GM13977 (cell line): ENCODE measurements at regions not wholly inside any gene's neighbourhood (a gene's known extent, or its start where the extent isn't known, plus 50 kb on each side); places are given as distances from the start of the nearest gene placed in this dataset.

Source experiments
- DNase-seq: peaks from one replicate; pipeline ENCODE4 v3.0.0; 2012; ENCODE audit warnings: low spot score
- in situ Hi-C: fragments of 300-500 bp; cut with MboI; formaldehyde crosslinking; loops from one replicate; pipeline ENCODE4 v1.12.0; 2022; ENCODE audit warnings: low sequenced_read_pairs, low pct_unique_long_range_greater_than_20kb, mixed read lengths, inconsistent platforms; ENCODE audit not compliant: unreplicated experiment
- TF ChIP-seq, protein P1 (sequence below): IDR thresholded peaks from 2 replicates; pipeline ENCODE4 v1.5.1; 2012; ENCODE audit warnings: mild to moderate bottlenecking, control low read depth; ENCODE audit not compliant: insufficient read depth; ENCODE audit errors: extremely low read depth, missing control alignments

DNA sequence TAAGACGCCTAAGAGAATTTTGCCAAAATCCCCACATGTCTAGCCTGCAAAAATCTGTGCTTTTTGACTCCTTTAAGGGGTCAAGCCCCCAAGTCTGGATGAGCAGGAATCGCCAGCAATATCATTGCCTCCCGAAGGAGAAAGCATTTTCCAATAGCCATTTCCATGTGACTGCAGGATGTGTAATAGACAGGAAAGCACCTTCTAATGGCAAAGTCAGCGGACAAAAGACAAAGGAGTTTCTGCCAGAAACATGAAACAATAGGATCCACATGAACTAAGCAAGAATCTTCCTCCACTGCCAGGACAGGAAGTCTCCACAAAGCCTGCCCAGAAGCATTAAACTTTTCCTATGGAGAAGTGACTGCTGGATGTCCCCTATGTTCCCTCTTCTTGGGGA, 177.1 kb upstream of the PCSK5 start:
- in situ Hi-C loops: no loop called here
- TF ChIP-seq, protein P1, sequence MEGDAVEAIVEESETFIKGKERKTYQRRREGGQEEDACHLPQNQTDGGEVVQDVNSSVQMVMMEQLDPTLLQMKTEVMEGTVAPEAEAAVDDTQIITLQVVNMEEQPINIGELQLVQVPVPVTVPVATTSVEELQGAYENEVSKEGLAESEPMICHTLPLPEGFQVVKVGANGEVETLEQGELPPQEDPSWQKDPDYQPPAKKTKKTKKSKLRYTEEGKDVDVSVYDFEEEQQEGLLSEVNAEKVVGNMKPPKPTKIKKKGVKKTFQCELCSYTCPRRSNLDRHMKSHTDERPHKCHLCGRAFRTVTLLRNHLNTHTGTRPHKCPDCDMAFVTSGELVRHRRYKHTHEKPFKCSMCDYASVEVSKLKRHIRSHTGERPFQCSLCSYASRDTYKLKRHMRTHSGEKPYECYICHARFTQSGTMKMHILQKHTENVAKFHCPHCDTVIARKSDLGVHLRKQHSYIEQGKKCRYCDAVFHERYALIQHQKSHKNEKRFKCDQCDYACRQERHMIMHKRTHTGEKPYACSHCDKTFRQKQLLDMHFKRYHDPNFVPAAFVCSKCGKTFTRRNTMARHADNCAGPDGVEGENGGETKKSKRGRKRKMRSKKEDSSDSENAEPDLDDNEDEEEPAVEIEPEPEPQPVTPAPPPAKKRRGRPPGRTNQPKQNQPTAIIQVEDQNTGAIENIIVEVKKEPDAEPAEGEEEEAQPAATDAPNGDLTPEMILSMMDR: no peak
- DNase-seq: no peak

DNA sequence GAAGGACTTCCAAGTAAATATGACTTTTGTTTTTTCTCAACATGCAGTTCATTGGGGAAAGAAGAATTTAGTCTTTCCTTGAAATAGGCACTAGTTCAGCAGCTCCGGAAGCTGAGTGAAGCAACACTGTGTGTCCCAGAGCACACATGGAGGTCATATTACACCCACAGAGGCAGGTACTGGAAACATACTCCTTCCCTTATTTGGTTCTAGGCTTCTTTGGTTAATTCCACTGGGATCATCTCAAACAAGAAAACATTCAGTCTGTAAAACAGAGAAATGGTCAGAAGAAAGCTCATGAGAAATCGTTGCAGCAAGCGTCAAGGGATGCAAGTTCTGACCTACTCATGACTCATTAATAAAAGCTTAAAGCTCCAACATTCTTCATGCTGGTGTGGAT, 175.1 kb upstream of the PCSK5 start:
- DNase-seq: no peak
- in situ Hi-C loops: no loop called here
- TF ChIP-seq, protein P1: no peak

DNA sequence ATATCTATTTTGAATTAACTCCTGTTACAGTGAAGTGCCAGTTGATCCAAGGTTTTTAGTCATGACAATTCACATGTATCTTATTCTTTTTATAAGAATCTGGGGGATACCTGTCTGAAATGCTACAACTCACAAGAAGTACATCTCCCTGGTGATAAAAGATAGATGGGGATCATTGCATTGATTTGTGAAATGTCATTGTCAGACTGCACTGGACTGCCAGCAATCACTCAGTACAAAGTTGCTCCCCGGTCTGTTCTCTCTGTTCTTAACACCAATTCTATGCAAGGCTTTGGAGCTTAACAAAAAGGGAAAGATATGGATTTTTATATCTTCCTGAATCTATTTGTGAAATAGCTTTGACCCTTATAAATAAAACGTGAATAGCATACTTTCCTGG, 171.8 kb upstream of the PCSK5 start:
- no peak for DNase-seq
- TF ChIP-seq, protein P1: no peak
- in situ Hi-C loops: no loop called here

- TF ChIP-seq, protein P1: no peak
- in situ Hi-C loops: no loop called here
- DNase-seq: no peak
These were observed 162.1 kb upstream of the PCSK5 start for GRCh38 chr9:75728391-75728790.

GRCh38 chr9:75734802-75735201, 155.7 kb upstream of the PCSK5 start:
- in situ Hi-C loops: no loop called here
- TF ChIP-seq, protein P1: no peak
- DNase-seq: no peak

DNA sequence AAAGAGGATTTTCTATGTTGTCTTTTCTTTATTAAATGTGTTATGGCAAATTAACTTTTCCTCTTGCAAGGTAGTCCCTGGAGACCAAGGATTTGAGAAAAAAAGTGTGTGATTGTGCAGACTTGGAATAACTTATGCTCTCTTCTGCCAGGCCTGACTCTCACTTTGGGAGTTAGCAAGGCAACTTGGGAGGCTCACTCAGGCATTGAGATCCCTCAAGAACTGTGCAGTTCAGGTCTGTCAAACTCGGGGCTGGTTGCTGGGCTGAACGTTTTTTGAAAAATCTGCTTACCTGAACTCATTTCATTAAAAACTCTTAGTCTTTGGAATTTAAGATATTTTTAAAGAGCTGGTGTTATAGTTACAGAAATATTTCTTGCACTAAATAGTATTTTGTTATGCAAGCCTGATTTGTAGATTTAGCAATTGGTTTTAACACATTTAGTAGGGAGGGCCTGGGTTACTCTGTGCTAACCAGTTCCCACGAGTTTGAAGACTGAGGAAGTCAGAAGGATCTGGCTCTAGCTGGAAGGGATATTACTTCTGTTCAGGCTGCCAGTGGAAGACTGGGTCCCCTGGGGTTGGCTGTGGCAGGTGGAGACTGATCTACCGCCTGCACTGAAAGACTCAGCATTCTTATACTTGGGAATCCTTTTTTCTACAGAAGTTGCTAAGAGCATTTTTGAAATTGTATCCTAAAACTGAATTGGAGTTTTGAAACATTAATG, 150.4 kb upstream of the PCSK5 start:
- DNase-seq: no peak
- in situ Hi-C loops: no loop called here
- TF ChIP-seq, protein P1: no peak

- TF ChIP-seq, protein P1: no peak
- no peak for DNase-seq
- in situ Hi-C loops: no loop called here
These were observed 146.6 kb upstream of the PCSK5 start for GRCh38 chr9:75743855-75744254.
